A673 (cell line): ENCODE measurements at regions not wholly inside any gene's neighbourhood (a gene's known extent, or its start where the extent isn't known, plus 50 kb on each side); places are given as distances from the start of the nearest gene placed in this dataset.

Source experiments
- BruUV-seq: library from RNA; stranded (reverse); fragments of 400-500 nt; replicated peaks from 2 replicates; lab custom pipeline; 2021; lab: Mats Ljungman, UMichigan
- CTCF ChIA-PET: fragments of 300-600 bp; sonication (Branson Sonifier 250); formaldehyde crosslinking; loops from one replicate; lab custom pipeline; 2022; ENCODE audit warnings: antibody characterized with exemption; lab: Charles Lee
- POLR2A ChIA-PET: fragments of 300-600 bp; sonication (Branson Sonifier 250); formaldehyde crosslinking; loops from one replicate; lab custom pipeline; 2022; ENCODE audit warnings: antibody characterized with exemption; ENCODE audit not compliant: low non-redundant PET; lab: Charles Lee
- DNase-seq: peaks from one replicate; pipeline ENCODE4 v3.0.0-alpha.2; 2015; ENCODE audit warnings: low spot score
- H3K27ac ChIP-seq: fragments of 200-600 bp; sonication (generic); 2 replicates; pipeline ENCODE4 v1.5.1; 2016; ENCODE audit warnings: mixed run types, low read depth, mild to moderate bottlenecking, mixed read lengths, antibody characterized with exemption, low read length; ENCODE audit not compliant: poor library complexity, severe bottlenecking
- H3K27me3 ChIP-seq: fragments of 200-600 bp; sonication (generic); replicated peaks from 2 replicates; pipeline ENCODE4 v1.6.1; 2017; ENCODE audit warnings: mixed run types, low read depth, mild to moderate bottlenecking, mixed read lengths, antibody characterized with exemption, low read length; ENCODE audit not compliant: insufficient read depth, poor library complexity
- H3K36me3 ChIP-seq: fragments of 200-600 bp; sonication (generic); 2 replicates; pipeline ENCODE4 v1.6.1; 2016; ENCODE audit warnings: mixed run types, mild to moderate bottlenecking, mixed read lengths, antibody characterized with exemption, low read length; ENCODE audit not compliant: insufficient read depth, poor library complexity, severe bottlenecking
- H3K4me1 ChIP-seq: fragments of 200-600 bp; sonication (generic); 2 replicates; pipeline ENCODE4 v1.6.1; 2017; ENCODE audit warnings: mixed run types, mild to moderate bottlenecking, mixed read lengths, antibody characterized with exemption, low read length; ENCODE audit not compliant: insufficient read depth, poor library complexity, severe bottlenecking
- H3K4me3 ChIP-seq: fragments of 200-600 bp; sonication (generic); 2 replicates; pipeline ENCODE4 v1.5.1; 2016; ENCODE audit warnings: low read depth, mixed run types, mild to moderate bottlenecking, mixed read lengths, low read length; ENCODE audit not compliant: poor library complexity, severe bottlenecking
- H3K9me3 ChIP-seq: fragments of 200-600 bp; sonication (generic); 2 replicates; pipeline ENCODE4 v1.6.1; 2016; ENCODE audit warnings: mixed run types, low read depth, mild to moderate bottlenecking, mixed read lengths, antibody characterized with exemption, low read length; ENCODE audit not compliant: poor library complexity, severe bottlenecking
- CTCF ChIP-seq: fragments of 300-800, 200-600 bp; sonication (generic); conservative IDR thresholded peaks from 2 replicates; pipeline ENCODE4 v1.5.1; 2017; ENCODE audit warnings: low read depth, mild to moderate bottlenecking, antibody characterized with exemption, low read length, moderate library complexity, mixed read lengths
- EZH2 ChIP-seq: fragments of 200-600 bp; sonication (generic); IDR thresholded peaks from 2 replicates; pipeline ENCODE4 v1.6.1; 2017; ENCODE audit warnings: borderline replicate concordance, low read depth, mild to moderate bottlenecking, mixed read lengths, antibody characterized with exemption, low read length; ENCODE audit not compliant: poor library complexity, severe bottlenecking
- intact Hi-C: fragments of 100-400 bp; cut with micrococcal nuclease; formaldehyde crosslinking; loops from one replicate; pipeline ENCODE4 v1.10.0; 2022; ENCODE audit not compliant: unreplicated experiment

- no peak overlapping the region for H3K4me3 ChIP-seq
- intact Hi-C loops = no loop called here
- no peaks in the 10 kb centered on the region for H3K36me3 ChIP-seq
- TF ChIP-seq CTCF = no peak
- no peak for TF ChIP-seq EZH2
- no TSS peak for BruUV-seq
- ChIA-PET POLR2A (no interaction called here), CTCF (no interaction called here)
- H3K27ac ChIP-seq = no peak overlapping the region
- no peak for DNase-seq
- H3K27me3 ChIP-seq = no peaks in the 10 kb centered on the region
- no peaks in the 10 kb centered on the region for H3K9me3 ChIP-seq
- no peaks in the 10 kb centered on the region for H3K4me1 ChIP-seq
These were observed 118.4 kb downstream of the BCL2L11 start for GRCh38 chr2:111239107-111239506.

DNA sequence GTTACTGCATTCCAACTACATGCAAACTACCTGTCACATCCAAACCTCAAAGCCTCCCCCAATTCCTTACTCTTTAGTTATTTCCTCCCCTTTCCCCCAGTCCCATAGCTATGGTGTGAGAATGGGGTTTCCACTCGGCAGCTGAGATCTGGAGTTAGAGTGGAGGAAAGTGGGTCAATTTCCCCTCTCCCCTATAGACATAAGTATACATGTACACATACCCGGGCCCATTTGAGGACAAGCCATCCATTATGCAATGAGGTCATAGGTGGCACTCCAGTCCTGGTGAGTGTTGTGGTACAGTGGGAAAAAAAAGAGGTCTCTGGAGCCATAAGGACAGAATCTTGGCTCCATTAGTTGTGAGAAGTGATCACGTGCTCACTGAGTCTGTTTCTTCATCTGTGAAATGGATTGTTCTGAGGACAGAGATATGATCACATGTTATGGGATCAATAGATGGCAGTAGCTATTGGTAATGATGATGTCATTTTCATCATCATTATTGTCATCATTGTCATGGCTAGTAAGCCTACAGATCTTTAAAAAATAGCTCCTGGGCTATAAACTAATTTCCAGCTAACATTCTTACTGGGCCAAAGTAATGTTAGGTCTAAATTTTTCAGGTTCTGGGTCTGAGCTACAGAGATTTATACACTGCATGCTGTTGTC is 119.0 kb downstream of the BCL2L11 start:
- H3K36me3 ChIP-seq = no peaks in the 10 kb centered on the region
- H3K27me3 ChIP-seq = no peaks in the 10 kb centered on the region
- no TSS peak for BruUV-seq
- intact Hi-C loops = loop anchor here (5.0 kb wide), 1 partner anchor 92 kb away; no protein-coding TSS in a partner anchor
- H3K4me1 ChIP-seq = no peaks in the 10 kb centered on the region
- no peaks in the 10 kb centered on the region for H3K9me3 ChIP-seq
- no peak for DNase-seq
- no peak overlapping the region for H3K4me3 ChIP-seq
- ChIA-PET POLR2A (no interaction called here), CTCF (no interaction called here)
- H3K27ac ChIP-seq = no peak overlapping the region
- no peak for TF ChIP-seq CTCF
- TF ChIP-seq EZH2 = no peak

- intact Hi-C loops = loop anchor here (5.0 kb wide), 1 partner anchor 96 kb away; no protein-coding TSS in a partner anchor
- TF ChIP-seq CTCF = no peak
- no peak for TF ChIP-seq EZH2
These were observed 122.6 kb downstream of the BCL2L11 start for GRCh38 chr2:111243295-111243694.

More at GRCh38 chr2:111243295-111243694, 122.6 kb downstream of the BCL2L11 start:
- H3K4me1 ChIP-seq = no peaks in the 10 kb centered on the region
- no peak for DNase-seq
- no TSS peak for BruUV-seq
- no peaks in the 10 kb centered on the region for H3K36me3 ChIP-seq
- no peaks in the 10 kb centered on the region for H3K9me3 ChIP-seq
- ChIA-PET CTCF (no interaction called here), POLR2A (interaction anchor here (0.7 kb wide), 1 partner anchor 114 kb away, joined by 7 read pairs; no protein-coding TSS in a partner anchor)
- no peak overlapping the region for H3K27ac ChIP-seq
- H3K4me3 ChIP-seq = no peak overlapping the region
- H3K27me3 ChIP-seq = no peaks in the 10 kb centered on the region
